Spinal cord (tissue), 9 donors: ENCODE measurements at regions not wholly inside any gene's neighbourhood (a gene's known extent, or its start where the extent isn't known, plus 50 kb on each side); places are given as distances from the start of the nearest gene placed in this dataset.
A peak's percentile ranks its signal among the peaks of the same experiment; 100 is the strongest.

Experiments used
- DNase-seq, 6 donors: peaks; one replicate each; pipeline versions ENCODE4 v3.0.0 to v3.0.0-alpha.2; 2013 to 2015; ENCODE audit warnings: low spot score in 6 of 6, low read depth in 4 of 6
- H3K27ac ChIP-seq: one replicate; pipeline ENCODE4 v1.5.1; 2013; ENCODE audit warnings: low read depth, low read length, control low read depth
- H3K27me3 ChIP-seq: one replicate; pipeline ENCODE4 v1.6.1; 2013; ENCODE audit warnings: low read length; ENCODE audit not compliant: control insufficient read depth, insufficient read depth
- H3K36me3 ChIP-seq: one replicate; pipeline ENCODE4 v1.6.1; 2013; ENCODE audit warnings: low read length; ENCODE audit not compliant: control insufficient read depth, insufficient read depth
- H3K4me1 ChIP-seq: one replicate; pipeline ENCODE4 v1.6.1; 2013; ENCODE audit warnings: low read length; ENCODE audit not compliant: control insufficient read depth, insufficient read depth
- H3K4me3 ChIP-seq: one replicate; pipeline ENCODE4 v1.5.1; 2013; ENCODE audit warnings: low read depth, low read length, control low read depth
- H3K9me3 ChIP-seq: one replicate; pipeline ENCODE4 v1.6.1; 2013; ENCODE audit warnings: low read length; ENCODE audit not compliant: control insufficient read depth, insufficient read depth
- WGBS: methylation state at CpG from one replicate; pipeline ENCODE4 v1.1.5; 2013; ENCODE audit warnings: missing lambda C conversion rate; ENCODE audit not compliant: insufficient coverage; 5-methylcytosine and 5-hydroxymethylcytosine counted together
- donor health status: healthy.

GRCh38 chr3:152742368-152743347 lies 92.3 kb upstream of the P2RY1 start:
- H3K27ac ChIP-seq = no peak overlapping the region
- H3K36me3 ChIP-seq = no peaks in the 10 kb centered on the region
- WGBS = no CpG with 5 or more reads among the region's 2 CpGs
- H3K4me1 ChIP-seq = no peaks in the 10 kb centered on the region
- peaks cover 4% of the 10 kb centered on the region for H3K9me3 ChIP-seq
- H3K27me3 ChIP-seq = no peaks in the 10 kb centered on the region
- no peak overlapping the region for H3K4me3 ChIP-seq
- no peak for DNase-seq

DNA sequence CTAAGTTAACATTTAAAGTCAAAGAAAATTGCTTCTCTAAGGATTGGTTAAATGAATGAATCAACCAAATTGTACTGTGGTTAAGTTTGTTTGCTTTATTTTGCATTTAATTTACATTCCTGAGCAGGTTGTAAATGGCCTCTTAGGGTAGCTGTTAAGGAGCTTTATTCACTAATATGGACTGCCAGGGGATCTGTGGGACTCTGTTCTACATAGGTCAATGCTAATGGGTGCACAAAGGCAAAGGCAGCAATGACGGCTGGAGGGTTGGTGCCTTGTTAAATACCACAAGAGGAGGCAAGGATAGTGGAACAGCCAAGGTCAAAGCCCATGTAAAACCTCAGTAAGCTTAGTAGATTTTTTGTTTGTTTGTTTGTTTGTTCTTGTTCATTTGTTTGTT lies 89.3 kb upstream of the P2RY1 start:
- peaks cover 6% of the 10 kb centered on the region for H3K9me3 ChIP-seq
- WGBS = 67% methylated on average over 1 of the region's 1 CpG
- no peak for DNase-seq
- H3K4me1 ChIP-seq = no peaks in the 10 kb centered on the region
- H3K4me3 ChIP-seq = no peak overlapping the region
- H3K27ac ChIP-seq = no peak overlapping the region
- no peaks in the 10 kb centered on the region for H3K36me3 ChIP-seq
- no peaks in the 10 kb centered on the region for H3K27me3 ChIP-seq

DNA sequence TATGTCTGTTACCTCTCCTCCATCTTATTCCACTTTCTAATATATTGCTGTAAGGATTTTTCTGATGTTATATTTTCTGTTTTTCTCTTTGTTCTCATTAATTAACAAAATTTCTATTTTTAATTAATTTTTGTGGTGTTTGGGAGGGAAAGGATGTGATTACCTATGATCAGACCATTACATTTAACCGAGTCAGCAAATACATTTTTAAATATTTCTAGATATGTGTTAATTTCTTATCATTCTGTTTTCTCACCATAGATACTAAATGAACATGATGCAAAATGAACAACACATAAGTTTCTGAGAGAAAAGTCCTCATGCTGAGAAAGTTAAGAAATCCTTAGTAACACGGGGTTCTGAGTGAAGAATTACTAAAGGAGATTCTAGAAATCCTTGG lies 80.6 kb upstream of the P2RY1 start:
- Histone ChIP-seq H3K36me3 (no peaks in the 10 kb centered on the region), H3K9me3 (peaks cover 6% of the 10 kb centered on the region), H3K27me3 (no peaks in the 10 kb centered on the region), H3K27ac (no peak overlapping the region), H3K4me3 (no peak overlapping the region), H3K4me1 (no peaks in the 10 kb centered on the region)
- no CpG with 5 or more reads among the region's 2 CpGs for WGBS
- no peak for DNase-seq

DNA sequence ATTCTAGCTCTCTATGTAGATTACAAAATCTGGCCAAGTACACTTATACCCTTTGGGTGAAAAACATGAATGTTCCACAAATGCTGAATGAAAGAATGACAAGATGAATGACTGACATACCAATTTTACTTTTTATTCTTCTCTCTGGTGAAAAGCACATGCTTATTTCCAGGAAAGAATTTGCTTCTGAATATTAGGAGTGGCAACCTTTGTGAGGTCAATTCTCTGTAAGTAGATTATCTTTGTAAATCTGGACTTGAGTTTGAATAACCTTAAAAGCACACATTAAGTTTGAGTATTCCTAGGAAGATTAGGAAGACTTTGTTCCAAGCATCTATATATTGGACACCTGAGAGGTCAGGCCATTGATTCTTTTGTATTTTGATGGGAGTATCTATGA lies 78.1 kb upstream of the P2RY1 start:
- Histone ChIP-seq H3K36me3 (no peaks in the 10 kb centered on the region), H3K9me3 (no peaks in the 10 kb centered on the region), H3K4me1 (no peaks in the 10 kb centered on the region), H3K27ac (no peak overlapping the region), H3K27me3 (no peaks in the 10 kb centered on the region), H3K4me3 (no peak overlapping the region)
- no peak for DNase-seq

GRCh38 chr3:152760024-152760563 lies 74.8 kb upstream of the P2RY1 start:
- Histone ChIP-seq H3K27me3 (no peaks in the 10 kb centered on the region), H3K36me3 (no peaks in the 10 kb centered on the region), H3K27ac (no peak overlapping the region), H3K4me3 (no peak overlapping the region), H3K4me1 (no peaks in the 10 kb centered on the region), H3K9me3 (no peaks in the 10 kb centered on the region)
- no peak for DNase-seq
- 95% methylated on average over 4 of the region's 4 CpGs for WGBS

GRCh38 chr3:152760591-152760990 lies 74.3 kb upstream of the P2RY1 start:
- Histone ChIP-seq H3K4me3 (no peak overlapping the region), H3K27me3 (no peaks in the 10 kb centered on the region), H3K27ac (no peak overlapping the region), H3K9me3 (peaks cover 1% of the 10 kb centered on the region), H3K36me3 (no peaks in the 10 kb centered on the region), H3K4me1 (no peaks in the 10 kb centered on the region)
- no CpG with 5 or more reads among the region's 3 CpGs for WGBS
- no peak for DNase-seq

GRCh38 chr3:152768478-152768877 lies 66.5 kb upstream of the P2RY1 start:
- Histone ChIP-seq H3K4me1 (no peaks in the 10 kb centered on the region), H3K36me3 (no peaks in the 10 kb centered on the region), H3K27ac (no peak overlapping the region), H3K9me3 (peaks cover 2% of the 10 kb centered on the region), H3K4me3 (no peak overlapping the region), H3K27me3 (no peaks in the 10 kb centered on the region)
- DNase-seq = no peak
- no CpG with 5 or more reads among the region's 3 CpGs for WGBS

DNA sequence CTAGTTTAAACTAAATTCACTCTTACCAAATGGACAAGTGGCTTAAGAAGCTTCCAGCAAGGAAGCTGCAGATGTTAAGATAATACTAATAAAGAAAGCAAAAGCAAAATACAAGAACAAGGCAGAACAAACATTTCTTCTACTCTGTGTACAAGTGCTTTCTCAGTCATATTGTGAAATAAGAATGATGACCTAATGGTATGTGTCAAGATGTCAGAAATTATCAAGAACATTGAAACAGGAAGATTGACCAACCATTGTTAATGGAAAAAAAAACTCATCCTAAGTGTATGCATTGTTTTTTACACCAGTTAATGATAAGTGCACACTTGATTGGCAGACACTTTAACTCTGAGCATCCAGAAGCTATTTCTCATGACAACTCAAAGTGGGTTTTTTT lies 65.4 kb upstream of the P2RY1 start:
- Histone ChIP-seq H3K9me3 (peaks cover 2% of the 10 kb centered on the region), H3K4me3 (no peak overlapping the region), H3K36me3 (no peaks in the 10 kb centered on the region), H3K27ac (no peak overlapping the region), H3K4me1 (no peaks in the 10 kb centered on the region), H3K27me3 (no peaks in the 10 kb centered on the region)
- DNase-seq = no peak

DNA sequence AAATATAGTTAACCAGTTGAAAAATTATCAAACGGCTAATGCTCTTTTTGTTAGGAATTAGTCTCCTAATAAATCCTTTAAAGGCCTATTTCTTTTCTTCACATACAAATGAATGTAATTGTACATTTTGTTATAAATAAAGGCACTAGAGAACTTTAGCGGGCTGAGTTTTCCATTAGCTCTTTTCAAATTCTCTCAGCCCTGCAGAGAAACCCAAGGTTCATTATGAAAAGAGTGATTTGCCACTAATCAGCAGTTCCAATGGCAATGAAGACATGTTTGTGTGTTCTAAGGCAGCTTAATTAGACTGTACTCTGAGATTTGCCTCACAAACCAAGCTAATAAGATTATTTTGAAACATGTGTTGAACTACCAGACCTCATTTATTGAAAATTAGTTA lies 64.6 kb upstream of the P2RY1 start:
- Histone ChIP-seq H3K36me3 (no peaks in the 10 kb centered on the region), H3K4me3 (no peak overlapping the region), H3K9me3 (peaks cover 2% of the 10 kb centered on the region), H3K27me3 (no peaks in the 10 kb centered on the region), H3K27ac (no peak overlapping the region), H3K4me1 (no peaks in the 10 kb centered on the region)
- no CpG with 5 or more reads among the region's 2 CpGs for WGBS
- DNase-seq = peak in 3 of 6 donors; percentile 11 to 71 (median 42)

DNA sequence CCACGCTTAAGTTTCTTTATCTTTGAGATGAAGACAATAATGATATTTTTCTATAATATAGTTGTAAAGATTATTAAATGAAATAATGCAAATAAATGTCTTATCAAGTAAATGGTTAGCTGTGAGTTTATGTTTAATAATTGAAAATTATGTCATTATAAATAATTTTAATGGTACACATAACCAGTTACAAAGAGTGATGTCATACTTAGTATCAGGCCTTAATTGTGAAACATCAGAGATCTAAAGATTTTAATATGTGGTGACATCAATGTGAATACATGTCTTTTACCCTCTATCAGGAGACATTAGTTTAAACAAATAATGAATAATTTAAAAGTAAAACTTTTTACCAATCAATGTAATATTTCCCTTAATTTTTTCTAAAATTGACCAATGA lies 63.8 kb upstream of the P2RY1 start:
- H3K4me3 ChIP-seq = no peak overlapping the region
- no peaks in the 10 kb centered on the region for H3K27me3 ChIP-seq
- no peaks in the 10 kb centered on the region for H3K9me3 ChIP-seq
- no peak for DNase-seq
- H3K27ac ChIP-seq = no peak overlapping the region
- H3K4me1 ChIP-seq = no peaks in the 10 kb centered on the region
- H3K36me3 ChIP-seq = no peaks in the 10 kb centered on the region
- no CpG with 5 or more reads among the region's 1 CpG for WGBS
